PC-3 (cell line): ENCODE measurements at regions not wholly inside any gene's neighbourhood (a gene's known extent, or its start where the extent isn't known, plus 50 kb on each side); places are given as distances from the start of the nearest gene placed in this dataset.
"Not testable (repeated sequence)": the region's sequence is repeated elsewhere in the genome, so short reads cannot be mapped to it uniquely, and the experiment has no call there.

Source experiments
- EZH2phosphoT487 ChIP-seq: fragments of 300-600 bp; sonication (generic); IDR thresholded peaks from 2 replicates; pipeline ENCODE4 v1.6.1; 2018; ENCODE audit warnings: mild to moderate bottlenecking, antibody characterized with exemption, low read length, borderline replicate concordance
- TF ChIP-seq, protein P1 (sequence below): fragments of 300-600 bp; sonication (generic); conservative IDR thresholded peaks from 2 replicates; pipeline ENCODE4 v1.5.1; 2017; ENCODE audit warnings: antibody characterized with exemption, low read depth, mild to moderate bottlenecking, low read length

- not testable (repeated sequence) for TF ChIP-seq EZH2phosphoT487
- TF ChIP-seq, protein P1, sequence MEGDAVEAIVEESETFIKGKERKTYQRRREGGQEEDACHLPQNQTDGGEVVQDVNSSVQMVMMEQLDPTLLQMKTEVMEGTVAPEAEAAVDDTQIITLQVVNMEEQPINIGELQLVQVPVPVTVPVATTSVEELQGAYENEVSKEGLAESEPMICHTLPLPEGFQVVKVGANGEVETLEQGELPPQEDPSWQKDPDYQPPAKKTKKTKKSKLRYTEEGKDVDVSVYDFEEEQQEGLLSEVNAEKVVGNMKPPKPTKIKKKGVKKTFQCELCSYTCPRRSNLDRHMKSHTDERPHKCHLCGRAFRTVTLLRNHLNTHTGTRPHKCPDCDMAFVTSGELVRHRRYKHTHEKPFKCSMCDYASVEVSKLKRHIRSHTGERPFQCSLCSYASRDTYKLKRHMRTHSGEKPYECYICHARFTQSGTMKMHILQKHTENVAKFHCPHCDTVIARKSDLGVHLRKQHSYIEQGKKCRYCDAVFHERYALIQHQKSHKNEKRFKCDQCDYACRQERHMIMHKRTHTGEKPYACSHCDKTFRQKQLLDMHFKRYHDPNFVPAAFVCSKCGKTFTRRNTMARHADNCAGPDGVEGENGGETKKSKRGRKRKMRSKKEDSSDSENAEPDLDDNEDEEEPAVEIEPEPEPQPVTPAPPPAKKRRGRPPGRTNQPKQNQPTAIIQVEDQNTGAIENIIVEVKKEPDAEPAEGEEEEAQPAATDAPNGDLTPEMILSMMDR: not testable (repeated sequence)
Observed at GRCh38 chr5:10016559-10016958, 233.1 kb downstream of the ATPSCKMT start.
